HUDEP-2 (cell line): ENCODE measurements at regions not wholly inside any gene's neighbourhood (a gene's known extent, or its start where the extent isn't known, plus 50 kb on each side); places are given as distances from the start of the nearest gene placed in this dataset.

Experiments
- DNase-seq, 76 experiments: peaks; one replicate each; lab custom pipeline; 2025; ENCODE audit not compliant: unreplicated experiment in 76 of 76; lab: John Stamatoyannopoulos, UW

DNA sequence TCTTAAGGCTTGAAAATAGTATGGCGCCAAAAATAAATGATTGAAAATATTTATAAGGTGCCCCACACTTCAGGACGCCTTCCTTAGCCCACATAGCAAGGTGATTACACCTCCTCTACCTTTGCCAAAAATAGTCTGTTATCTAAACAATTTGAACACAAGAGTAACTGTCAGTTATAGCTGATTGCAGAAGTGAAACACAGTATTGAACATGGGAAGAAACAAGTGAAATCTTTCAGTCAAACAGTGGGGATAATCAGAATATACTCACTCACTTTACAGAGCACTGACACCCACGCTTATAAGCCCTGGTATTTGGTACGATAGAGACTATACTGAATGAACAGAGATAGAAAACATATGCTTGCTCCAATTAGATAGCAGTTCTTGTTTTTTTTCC is 203.1 kb downstream of the RAB38 start:
- DNase-seq = no peak

DNA sequence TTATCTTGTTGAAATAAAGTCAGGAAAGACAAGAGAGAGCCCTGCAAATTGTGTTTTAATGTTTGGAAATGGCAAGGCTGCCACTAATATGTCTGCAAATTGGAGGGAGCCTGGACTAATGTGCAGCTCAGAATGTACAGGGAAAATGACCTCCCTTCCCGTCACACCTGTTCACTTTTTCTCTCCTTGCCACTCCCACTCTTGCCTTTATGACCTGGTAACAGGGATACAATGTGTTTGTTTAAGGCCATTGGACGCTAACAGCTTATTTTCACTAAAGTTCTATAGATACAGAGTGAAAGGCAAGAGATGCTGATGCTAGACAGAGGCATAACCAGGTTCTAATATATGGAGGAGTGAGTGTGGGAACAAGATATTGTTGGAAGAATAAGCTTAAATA is 203.9 kb downstream of the RAB38 start:
- DNase-seq = no peak

DNA sequence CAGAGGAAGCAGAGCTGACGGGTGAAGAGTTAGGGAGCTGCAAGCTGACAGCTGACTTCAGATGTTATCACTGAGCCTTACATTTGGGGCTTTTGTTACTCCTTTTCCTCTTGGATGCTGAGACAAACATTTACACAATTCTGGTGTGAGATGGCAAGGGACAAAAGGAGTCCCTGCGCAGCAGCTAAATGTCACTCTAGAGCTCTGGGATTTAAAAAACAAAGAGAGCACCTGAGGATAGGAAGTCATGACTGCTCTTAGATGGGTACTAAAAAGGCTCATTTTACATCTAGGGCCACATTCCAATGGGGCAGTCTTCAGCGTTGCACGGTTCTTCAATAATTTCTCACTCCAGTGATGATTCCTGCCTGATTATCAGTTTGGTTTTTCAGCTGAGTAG is 204.5 kb downstream of the RAB38 start:
- DNase-seq = no peak

- DNase-seq = no peak
Observed at GRCh38 chr11:87967459-87967858, 207.8 kb downstream of the RAB38 start.

DNA sequence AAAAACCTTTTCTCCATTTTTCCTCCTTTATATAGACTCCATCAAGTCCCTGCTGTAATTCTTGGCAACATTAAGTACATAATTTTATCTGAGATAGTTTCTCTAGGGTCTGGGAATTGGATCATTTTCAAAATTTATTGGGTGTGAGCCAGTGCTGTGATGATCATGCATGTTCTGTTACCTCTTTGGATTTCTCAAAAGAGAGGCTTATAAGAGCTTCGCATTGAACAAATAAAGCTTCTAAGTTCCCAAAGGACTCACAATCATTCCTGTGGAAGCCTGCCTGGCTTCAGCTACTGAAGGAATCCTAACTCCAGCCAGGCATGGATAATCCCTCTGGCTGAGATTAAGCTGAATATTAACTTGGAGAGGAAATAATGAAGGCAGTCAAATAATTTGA is 208.5 kb downstream of the RAB38 start:
- no peak for DNase-seq

DNA sequence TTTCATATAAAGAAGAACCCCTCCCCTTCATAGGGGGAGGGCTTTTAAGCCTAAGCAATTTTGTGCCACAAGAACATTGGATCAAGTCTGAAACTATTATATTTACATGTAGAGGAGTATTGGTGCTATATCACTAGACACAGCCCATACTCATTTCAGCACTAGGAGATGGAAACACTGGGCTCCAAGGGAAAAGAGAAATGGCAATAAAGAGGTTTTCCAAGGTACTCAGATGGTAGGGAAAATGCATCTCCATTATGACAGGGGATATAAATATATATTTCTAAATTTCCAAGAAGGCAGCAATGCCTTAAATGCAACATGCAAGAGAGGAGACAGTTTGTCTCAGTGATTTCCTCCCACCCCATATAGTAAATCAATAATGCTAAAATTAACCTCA is 209.0 kb downstream of the RAB38 start:
- no peak for DNase-seq

DNA sequence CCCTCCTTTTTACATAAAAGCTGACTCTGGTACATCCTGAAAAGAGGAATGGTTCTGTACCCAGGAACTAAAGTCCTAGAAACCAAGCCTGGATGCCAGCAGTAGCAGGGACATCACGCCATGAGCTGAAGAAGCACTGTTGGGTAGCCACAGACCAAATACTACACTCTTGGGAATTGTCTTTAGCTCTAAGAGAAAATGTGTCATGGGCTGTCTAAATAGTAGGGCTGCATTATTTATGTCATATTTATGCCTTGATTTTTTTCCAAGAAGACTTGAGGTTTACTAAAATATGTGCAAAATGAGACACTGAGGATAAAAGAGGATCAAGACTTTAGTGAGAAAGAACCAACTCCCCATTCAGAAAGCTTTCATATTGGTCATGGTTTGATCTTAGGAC is 213.6 kb downstream of the RAB38 start:
- DNase-seq = no peak

GRCh38 chr11:87957961-87958360 is 217.3 kb downstream of the RAB38 start:
- no peak for DNase-seq

GRCh38 chr11:87954476-87954875 is 220.8 kb downstream of the RAB38 start:
- peak in 6 of 76 experiments; percentile 1 to 17 (median 9) for DNase-seq

GRCh38 chr11:87942786-87943185 is 232.5 kb downstream of the RAB38 start:
- no peak for DNase-seq

DNA sequence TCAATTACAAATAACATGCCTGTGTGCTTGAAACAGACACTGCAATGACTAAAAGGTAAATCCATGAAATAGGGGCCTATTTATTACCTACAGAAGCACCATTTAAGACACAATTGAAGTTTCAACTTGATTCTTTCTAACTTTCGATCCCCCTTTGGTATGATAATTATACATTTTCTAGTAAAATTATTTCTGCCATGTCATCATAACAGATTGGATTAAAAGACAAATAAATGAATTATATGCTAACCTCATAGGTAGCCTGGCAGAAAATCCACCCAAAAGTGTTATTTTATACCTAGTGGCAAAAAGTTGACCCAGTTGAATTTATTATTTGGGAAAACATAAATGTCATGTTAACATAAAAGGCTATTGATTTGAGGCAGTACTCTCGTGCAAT is 241.1 kb downstream of the RAB38 start:
- no peak for DNase-seq

- DNase-seq = no peak
Observed at GRCh38 chr11:87926250-87926970, 248.8 kb downstream of the RAB38 start.

- no peak for DNase-seq
Observed at GRCh38 chr11:87924125-87924524, 251.1 kb downstream of the RAB38 start.

DNA sequence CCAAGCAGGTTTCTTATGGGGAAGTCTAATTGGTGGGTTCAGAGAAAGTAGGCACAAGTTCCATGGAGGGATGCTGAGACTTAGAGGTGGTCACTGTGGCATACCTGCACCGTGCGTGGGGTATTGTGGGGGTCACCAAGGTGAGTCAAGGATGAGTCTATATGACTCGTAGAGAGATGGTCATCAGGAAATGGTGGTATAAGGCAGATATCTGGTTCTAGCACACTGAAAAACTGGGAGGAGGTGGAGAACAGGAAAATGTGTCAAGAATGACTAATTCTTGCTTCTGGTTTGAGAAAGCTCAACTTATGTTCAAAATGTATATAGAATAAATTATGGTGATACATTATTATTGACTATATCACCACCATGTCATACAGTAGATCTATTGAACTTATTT is 258.1 kb downstream of the RAB38 start:
- no peak for DNase-seq

DNA sequence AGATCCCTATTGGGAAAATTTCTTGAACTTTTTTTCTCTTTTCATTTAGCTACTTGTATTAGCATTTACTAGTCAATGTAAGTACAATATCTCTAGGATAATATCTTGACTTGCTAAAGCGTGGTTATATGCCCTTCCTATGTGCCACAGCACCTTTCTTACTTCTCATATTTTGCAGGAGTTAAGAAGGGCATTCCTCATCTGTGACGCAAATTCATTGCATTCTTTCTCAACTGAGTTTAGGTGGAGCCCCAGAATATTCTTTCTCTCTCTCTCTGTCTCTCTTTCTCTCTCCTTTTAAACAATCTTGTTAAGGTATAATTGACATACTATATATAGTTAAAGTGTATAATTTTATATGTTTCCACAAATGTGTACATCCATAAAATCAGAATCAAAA is 266.1 kb downstream of the RAB38 start:
- no peak for DNase-seq

DNA sequence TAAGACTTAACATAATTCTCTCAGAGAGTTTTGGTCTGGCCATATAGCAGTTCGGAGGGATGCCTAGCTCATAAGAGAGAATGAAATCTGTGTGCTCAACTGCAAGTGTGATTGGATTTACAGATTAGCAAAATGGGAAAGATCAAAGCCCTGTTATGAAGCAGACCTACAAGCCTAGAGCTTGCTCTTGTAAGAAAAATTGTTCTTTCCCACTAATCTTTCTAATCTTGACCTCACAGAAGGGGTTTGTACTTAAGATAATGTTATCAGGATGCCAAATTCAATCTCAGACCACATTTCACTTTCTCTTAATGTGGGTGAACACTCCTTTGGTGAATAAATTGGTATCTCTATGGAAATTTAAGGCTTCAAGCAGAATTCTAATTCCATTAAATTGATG is 267.2 kb downstream of the RAB38 start:
- no peak for DNase-seq

- no peak for DNase-seq
Observed at GRCh38 chr11:87903345-87903744, 271.9 kb downstream of the RAB38 start.

GRCh38 chr11:87901341-87901740 is 273.9 kb downstream of the RAB38 start:
- no peak for DNase-seq

DNA sequence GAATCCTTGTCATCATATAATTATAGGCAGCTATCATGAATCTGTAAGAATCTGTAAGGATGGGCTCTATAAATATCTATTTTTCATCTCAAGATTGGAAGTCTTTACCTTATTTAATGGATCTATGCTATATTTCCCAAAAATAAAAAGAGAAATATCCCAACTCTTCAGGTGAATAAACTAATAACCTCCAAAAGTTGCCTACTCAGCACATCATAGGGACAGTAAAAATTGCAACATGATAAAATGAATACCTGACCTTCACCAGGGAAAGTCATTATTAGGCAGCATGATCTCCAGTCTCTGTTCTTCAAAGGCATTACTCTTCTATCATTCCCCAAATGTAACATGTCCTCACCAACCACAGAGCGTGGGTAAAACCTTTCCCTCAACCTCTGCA is 277.3 kb downstream of the RAB38 start:
- no peak for DNase-seq

- no peak for DNase-seq
Observed at GRCh38 chr11:87897071-87897470, 278.2 kb downstream of the RAB38 start.

DNA sequence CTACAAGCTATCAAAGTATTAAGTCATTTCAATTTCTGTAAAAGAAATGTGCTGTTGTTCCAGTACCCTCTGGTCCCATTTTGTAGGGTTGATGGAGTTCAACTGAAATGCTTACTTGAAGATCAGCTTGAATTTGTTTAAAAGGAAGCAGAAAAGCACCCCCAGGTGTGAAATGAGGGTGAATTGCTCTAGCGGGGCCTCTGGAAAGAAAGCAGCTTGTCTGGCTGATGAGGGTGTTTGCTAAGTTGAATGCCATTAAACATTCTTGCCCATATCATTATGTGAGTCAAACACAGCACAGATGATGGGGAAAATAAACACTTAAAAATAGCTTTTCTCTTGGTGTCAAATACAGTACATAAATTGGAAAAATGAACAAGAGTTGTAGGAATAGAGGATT is 280.3 kb downstream of the RAB38 start:
- DNase-seq = no peak

GRCh38 chr11:87892291-87892690 is 283.0 kb downstream of the RAB38 start:
- DNase-seq = no peak

GRCh38 chr11:87889126-87889525 is 286.1 kb downstream of the RAB38 start:
- no peak for DNase-seq
